HL-60 (cell line): ENCODE measurements at regions not wholly inside any gene's neighbourhood (a gene's known extent, or its start where the extent isn't known, plus 50 kb on each side); places are given as distances from the start of the nearest gene placed in this dataset.
"Not testable (repeated sequence)": the region's sequence is repeated elsewhere in the genome, so short reads cannot be mapped to it uniquely, and the experiment has no call there.

Source experiments
- DNase-seq, 2 experiments: peaks; one replicate each; pipeline ENCODE4 v3.0.0-alpha.2; 2010 to 2020; ENCODE audit warnings: low read depth in 1 of 2, low spot score in 1 of 2
- H3K27ac ChIP-seq: fragments of 250-450 bp; sonication (Bioruptor Pico); replicated peaks from 2 replicates; pipeline ENCODE4 v1.5.1; 2020; ENCODE audit warnings: mild to moderate bottlenecking, moderate library complexity
- H3K27me3 ChIP-seq: fragments of 250-450 bp; sonication (Bioruptor Pico); 2 replicates; pipeline ENCODE4 v1.5.1; 2021; ENCODE audit warnings: mild to moderate bottlenecking, moderate library complexity; ENCODE audit not compliant: insufficient read depth, poor library complexity, severe bottlenecking
- H3K4me3 ChIP-seq: replicated peaks from 2 replicates; pipeline ENCODE4 v1.5.1; 2011; ENCODE audit warnings: mild to moderate bottlenecking, control low read depth, low read length; ENCODE audit not compliant: insufficient read depth
- GABPA ChIP-seq: IDR thresholded peaks from 2 replicates; pipeline ENCODE4 v1.6.1; 2012; ENCODE audit warnings: low read depth
- POLR2AphosphoS5 ChIP-seq: IDR thresholded peaks from 2 replicates; pipeline ENCODE4 v1.6.1; 2012; ENCODE audit warnings: low read depth
- SPI1 ChIP-seq: IDR thresholded peaks from 2 replicates; pipeline ENCODE4 v1.6.1; 2012; ENCODE audit warnings: low read depth, mild to moderate bottlenecking, borderline replicate concordance
- TF ChIP-seq, protein P1 (sequence below): IDR thresholded peaks from 2 replicates; pipeline ENCODE4 v1.6.1; 2012; ENCODE audit warnings: low read depth; ENCODE audit not compliant: insufficient replicate concordance
- TF ChIP-seq, protein P2 (sequence below): IDR thresholded peaks from one replicate; pipeline ENCODE4 v1.5.1; 2011; ENCODE audit warnings: low read length, control low read depth, inconsistent platforms; ENCODE audit not compliant: insufficient read depth

DNA sequence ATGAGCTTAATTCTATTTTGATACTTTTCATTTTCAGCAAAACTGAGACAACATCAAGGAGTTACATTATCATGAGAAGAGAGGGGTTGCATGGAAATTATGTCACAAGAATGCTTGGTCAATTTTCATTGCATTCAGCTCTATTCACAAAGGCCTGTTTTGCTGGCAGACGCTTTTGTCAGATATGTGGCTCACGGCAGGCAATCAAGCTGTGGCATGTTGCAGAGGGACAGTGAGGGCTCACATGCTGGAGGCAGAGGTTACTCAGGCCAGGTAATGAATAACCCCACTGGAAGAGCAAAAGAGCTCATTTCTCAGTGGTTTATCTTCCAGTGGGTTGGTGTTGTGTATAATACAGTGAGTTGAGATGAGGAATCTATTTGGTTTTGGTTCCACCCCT lies 98.7 kb upstream of the RBFOX1 start:
- no peaks in the 10 kb centered on the region for H3K27me3 ChIP-seq
- H3K27ac ChIP-seq = no peak overlapping the region
- TF ChIP-seq, protein P1, sequence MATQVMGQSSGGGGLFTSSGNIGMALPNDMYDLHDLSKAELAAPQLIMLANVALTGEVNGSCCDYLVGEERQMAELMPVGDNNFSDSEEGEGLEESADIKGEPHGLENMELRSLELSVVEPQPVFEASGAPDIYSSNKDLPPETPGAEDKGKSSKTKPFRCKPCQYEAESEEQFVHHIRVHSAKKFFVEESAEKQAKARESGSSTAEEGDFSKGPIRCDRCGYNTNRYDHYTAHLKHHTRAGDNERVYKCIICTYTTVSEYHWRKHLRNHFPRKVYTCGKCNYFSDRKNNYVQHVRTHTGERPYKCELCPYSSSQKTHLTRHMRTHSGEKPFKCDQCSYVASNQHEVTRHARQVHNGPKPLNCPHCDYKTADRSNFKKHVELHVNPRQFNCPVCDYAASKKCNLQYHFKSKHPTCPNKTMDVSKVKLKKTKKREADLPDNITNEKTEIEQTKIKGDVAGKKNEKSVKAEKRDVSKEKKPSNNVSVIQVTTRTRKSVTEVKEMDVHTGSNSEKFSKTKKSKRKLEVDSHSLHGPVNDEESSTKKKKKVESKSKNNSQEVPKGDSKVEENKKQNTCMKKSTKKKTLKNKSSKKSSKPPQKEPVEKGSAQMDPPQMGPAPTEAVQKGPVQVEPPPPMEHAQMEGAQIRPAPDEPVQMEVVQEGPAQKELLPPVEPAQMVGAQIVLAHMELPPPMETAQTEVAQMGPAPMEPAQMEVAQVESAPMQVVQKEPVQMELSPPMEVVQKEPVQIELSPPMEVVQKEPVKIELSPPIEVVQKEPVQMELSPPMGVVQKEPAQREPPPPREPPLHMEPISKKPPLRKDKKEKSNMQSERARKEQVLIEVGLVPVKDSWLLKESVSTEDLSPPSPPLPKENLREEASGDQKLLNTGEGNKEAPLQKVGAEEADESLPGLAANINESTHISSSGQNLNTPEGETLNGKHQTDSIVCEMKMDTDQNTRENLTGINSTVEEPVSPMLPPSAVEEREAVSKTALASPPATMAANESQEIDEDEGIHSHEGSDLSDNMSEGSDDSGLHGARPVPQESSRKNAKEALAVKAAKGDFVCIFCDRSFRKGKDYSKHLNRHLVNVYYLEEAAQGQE = no peak
- no peak for TF ChIP-seq POLR2AphosphoS5
- no peak for TF ChIP-seq SPI1
- TF ChIP-seq, protein P2, sequence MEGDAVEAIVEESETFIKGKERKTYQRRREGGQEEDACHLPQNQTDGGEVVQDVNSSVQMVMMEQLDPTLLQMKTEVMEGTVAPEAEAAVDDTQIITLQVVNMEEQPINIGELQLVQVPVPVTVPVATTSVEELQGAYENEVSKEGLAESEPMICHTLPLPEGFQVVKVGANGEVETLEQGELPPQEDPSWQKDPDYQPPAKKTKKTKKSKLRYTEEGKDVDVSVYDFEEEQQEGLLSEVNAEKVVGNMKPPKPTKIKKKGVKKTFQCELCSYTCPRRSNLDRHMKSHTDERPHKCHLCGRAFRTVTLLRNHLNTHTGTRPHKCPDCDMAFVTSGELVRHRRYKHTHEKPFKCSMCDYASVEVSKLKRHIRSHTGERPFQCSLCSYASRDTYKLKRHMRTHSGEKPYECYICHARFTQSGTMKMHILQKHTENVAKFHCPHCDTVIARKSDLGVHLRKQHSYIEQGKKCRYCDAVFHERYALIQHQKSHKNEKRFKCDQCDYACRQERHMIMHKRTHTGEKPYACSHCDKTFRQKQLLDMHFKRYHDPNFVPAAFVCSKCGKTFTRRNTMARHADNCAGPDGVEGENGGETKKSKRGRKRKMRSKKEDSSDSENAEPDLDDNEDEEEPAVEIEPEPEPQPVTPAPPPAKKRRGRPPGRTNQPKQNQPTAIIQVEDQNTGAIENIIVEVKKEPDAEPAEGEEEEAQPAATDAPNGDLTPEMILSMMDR = no peak
- TF ChIP-seq GABPA = no peak
- no peak for DNase-seq
- no peak overlapping the region for H3K4me3 ChIP-seq

DNA sequence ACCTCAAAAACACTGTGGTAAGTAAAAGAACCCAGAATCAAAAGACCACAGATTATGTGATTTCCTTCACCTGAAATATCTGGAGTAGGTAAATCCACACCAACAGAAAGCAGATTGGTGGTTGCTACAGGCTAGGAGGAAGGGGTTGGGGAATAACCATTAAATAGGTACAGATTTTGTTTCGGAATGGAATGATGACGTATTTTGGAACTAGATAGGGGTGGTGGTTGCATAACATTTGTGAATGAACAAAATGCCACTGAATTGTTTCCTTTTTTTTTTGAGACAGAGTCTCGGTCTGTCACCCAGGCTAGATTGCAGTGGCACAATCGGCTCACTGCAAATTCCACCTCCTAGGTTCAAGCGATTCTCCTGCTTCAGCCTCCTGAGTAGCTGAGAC lies 100.9 kb upstream of the RBFOX1 start:
- no peak overlapping the region for H3K4me3 ChIP-seq
- TF ChIP-seq POLR2AphosphoS5 (no peak), SPI1 (no peak), GABPA (no peak)
- TF ChIP-seq, protein P2 = no peak
- TF ChIP-seq, protein P1 = no peak

DNA sequence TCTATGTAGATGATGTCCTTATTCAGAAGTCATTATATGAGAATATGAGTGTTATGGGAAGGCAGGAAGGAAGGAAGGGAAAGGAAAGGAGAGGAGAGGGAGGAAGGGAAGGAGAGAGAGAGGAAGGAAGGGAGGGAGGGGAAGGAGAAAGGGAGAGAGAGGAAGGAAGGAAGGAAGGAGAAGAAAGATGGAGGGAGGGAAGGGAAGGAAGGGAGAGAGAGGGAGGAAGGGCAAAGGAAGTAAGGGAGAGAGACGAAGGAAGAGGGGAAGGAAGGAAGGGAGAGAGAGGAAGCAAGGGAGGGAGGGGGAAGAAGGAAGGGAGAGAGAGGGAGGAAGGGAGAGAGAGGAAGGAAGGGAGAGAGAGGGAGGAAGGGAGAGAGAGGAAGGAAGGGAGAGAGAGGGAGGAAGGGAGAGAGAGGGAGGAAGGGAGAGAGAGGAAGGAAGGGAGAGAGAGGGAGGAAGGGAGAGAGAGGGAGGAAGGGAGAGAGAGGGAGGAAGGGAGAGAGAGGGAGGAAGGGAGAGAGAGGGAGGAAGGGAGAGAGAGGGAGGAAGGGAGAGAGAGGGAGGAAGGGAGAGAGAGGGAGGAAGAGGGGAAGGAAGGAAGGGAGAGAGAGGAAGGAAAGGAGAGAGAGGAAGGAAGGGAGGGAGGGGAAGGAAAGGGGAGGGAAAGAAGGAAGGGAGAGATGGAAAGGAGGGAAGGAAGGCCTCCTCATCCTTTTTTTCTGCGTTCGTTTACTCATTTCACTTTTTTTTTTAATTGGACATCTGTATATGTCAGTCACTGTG lies 103.0 kb upstream of the RBFOX1 start:
- not testable (repeated sequence) for H3K4me3 ChIP-seq, DNase-seq, H3K27me3 ChIP-seq, H3K27ac ChIP-seq

More for the DNA sequence above, 100.9 kb upstream of the RBFOX1 start:
- DNase-seq = no peak
- H3K27ac ChIP-seq = no peak overlapping the region
- no peaks in the 10 kb centered on the region for H3K27me3 ChIP-seq

DNA sequence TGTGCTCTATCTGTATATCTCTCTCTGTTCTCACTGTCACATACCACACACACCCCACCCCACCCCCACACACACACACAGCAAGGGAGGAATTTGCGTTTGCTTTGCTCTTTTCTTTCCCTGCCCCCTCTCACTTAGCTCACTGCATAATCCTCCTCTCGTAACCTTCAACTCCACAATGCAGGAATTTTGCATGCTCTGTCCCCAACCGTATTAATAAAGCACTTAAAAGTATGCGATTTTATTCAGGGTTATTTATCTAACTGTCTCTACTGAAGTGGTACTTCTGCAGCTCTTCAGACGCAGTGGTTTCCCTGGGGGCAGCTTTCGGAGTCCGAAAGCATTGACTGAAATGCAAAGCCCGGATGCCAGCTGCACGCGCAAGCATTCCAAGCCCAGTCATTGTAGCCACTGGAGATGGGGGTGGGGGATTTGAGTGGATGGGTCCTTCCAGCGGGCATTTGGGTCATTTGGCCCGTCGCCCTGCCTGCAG lies 105.4 kb upstream of the RBFOX1 start:
- no peaks in the 10 kb centered on the region for H3K27me3 ChIP-seq
- no peak overlapping the region for H3K27ac ChIP-seq
- no peak overlapping the region for H3K4me3 ChIP-seq
- no peak for DNase-seq
- TF ChIP-seq, protein P1 = no peak
- TF ChIP-seq SPI1 (no peak), POLR2AphosphoS5 (no peak), GABPA (no peak)
- TF ChIP-seq, protein P2 = no peak
